HL-60 (cell line): ENCODE measurements at regions not wholly inside any gene's neighbourhood (a gene's known extent, or its start where the extent isn't known, plus 50 kb on each side); places are given as distances from the start of the nearest gene placed in this dataset.

ENCODE experiments used
- DNase-seq, 2 experiments: peaks; one replicate each; pipeline ENCODE4 v3.0.0-alpha.2; 2010 to 2020; ENCODE audit warnings: low read depth in 1 of 2, low spot score in 1 of 2
- H3K27ac ChIP-seq: fragments of 250-450 bp; sonication (Bioruptor Pico); replicated peaks from 2 replicates; pipeline ENCODE4 v1.5.1; 2020; ENCODE audit warnings: mild to moderate bottlenecking, moderate library complexity
- H3K27me3 ChIP-seq: fragments of 250-450 bp; sonication (Bioruptor Pico); 2 replicates; pipeline ENCODE4 v1.5.1; 2021; ENCODE audit warnings: mild to moderate bottlenecking, moderate library complexity; ENCODE audit not compliant: insufficient read depth, poor library complexity, severe bottlenecking
- H3K4me3 ChIP-seq: replicated peaks from 2 replicates; pipeline ENCODE4 v1.5.1; 2011; ENCODE audit warnings: mild to moderate bottlenecking, control low read depth, low read length; ENCODE audit not compliant: insufficient read depth
- CTCF ChIP-seq: IDR thresholded peaks from one replicate; pipeline ENCODE4 v1.5.1; 2011; ENCODE audit warnings: low read length, control low read depth, inconsistent platforms; ENCODE audit not compliant: insufficient read depth
- GABPA ChIP-seq: IDR thresholded peaks from 2 replicates; pipeline ENCODE4 v1.6.1; 2012; ENCODE audit warnings: low read depth
- POLR2AphosphoS5 ChIP-seq: IDR thresholded peaks from 2 replicates; pipeline ENCODE4 v1.6.1; 2012; ENCODE audit warnings: low read depth
- REST ChIP-seq: IDR thresholded peaks from 2 replicates; pipeline ENCODE4 v1.6.1; 2012; ENCODE audit warnings: low read depth; ENCODE audit not compliant: insufficient replicate concordance
- SPI1 ChIP-seq: IDR thresholded peaks from 2 replicates; pipeline ENCODE4 v1.6.1; 2012; ENCODE audit warnings: low read depth, mild to moderate bottlenecking, borderline replicate concordance

GRCh38 chr4:148934926-148935578, 492.8 kb upstream of the NR3C2 start:
- Histone ChIP-seq H3K4me3 (no peak overlapping the region), H3K27ac (no peak overlapping the region), H3K27me3 (no peaks in the 10 kb centered on the region)
- DNase-seq: no peak
- TF ChIP-seq POLR2AphosphoS5: no peak
- no peak for TF ChIP-seq REST
- no peak for TF ChIP-seq CTCF
- no peak for TF ChIP-seq GABPA
- TF ChIP-seq SPI1: no peak

GRCh38 chr4:148926276-148927260, 484.4 kb upstream of the NR3C2 start:
- no peak for DNase-seq
- TF ChIP-seq GABPA (no peak), POLR2AphosphoS5 (no peak), REST (no peak), CTCF (no peak), SPI1 (no peak)
- no peaks in the 10 kb centered on the region for H3K27me3 ChIP-seq
- H3K27ac ChIP-seq: no peak overlapping the region
- H3K4me3 ChIP-seq: no peak overlapping the region

- H3K27me3 ChIP-seq: no peaks in the 10 kb centered on the region
- H3K27ac ChIP-seq: no peak overlapping the region
- H3K4me3 ChIP-seq: no peak overlapping the region
- no peak for DNase-seq
- TF ChIP-seq REST: no peak
- no peak for TF ChIP-seq GABPA
- no peak for TF ChIP-seq POLR2AphosphoS5
- TF ChIP-seq SPI1: no peak
- no peak for TF ChIP-seq CTCF
Measured at GRCh38 chr4:148923881-148924280, 481.7 kb upstream of the NR3C2 start.
